HS-27A (cell line): ENCODE measurements at regions not wholly inside any gene's neighbourhood (a gene's known extent, or its start where the extent isn't known, plus 50 kb on each side); places are given as distances from the start of the nearest gene placed in this dataset.

ENCODE experiments used
- DNase-seq: peaks from one replicate; pipeline ENCODE4 v3.0.0-alpha.2; 2012; ENCODE audit warnings: low read depth, missing footprints

DNA sequence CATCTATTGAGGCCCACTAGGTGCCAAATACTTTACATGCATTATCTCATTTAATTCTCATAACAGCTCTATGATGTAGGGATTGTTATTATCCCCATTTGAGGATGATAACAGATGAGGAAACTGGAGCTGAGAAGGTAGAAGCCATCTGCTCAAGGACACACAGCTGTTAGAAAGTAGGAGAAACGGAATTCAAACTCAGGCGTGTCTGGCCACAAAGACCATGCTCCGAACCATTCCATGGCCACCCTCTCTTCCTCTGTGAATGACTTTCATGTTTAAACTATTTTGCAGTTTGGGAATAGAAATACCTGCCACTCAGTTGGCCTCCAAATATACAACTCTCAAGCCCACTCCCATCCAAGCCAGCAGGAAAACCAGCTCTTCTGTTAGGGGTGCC, 87.6 kb upstream of the ANKRD55 start:
- no peak for DNase-seq

DNA sequence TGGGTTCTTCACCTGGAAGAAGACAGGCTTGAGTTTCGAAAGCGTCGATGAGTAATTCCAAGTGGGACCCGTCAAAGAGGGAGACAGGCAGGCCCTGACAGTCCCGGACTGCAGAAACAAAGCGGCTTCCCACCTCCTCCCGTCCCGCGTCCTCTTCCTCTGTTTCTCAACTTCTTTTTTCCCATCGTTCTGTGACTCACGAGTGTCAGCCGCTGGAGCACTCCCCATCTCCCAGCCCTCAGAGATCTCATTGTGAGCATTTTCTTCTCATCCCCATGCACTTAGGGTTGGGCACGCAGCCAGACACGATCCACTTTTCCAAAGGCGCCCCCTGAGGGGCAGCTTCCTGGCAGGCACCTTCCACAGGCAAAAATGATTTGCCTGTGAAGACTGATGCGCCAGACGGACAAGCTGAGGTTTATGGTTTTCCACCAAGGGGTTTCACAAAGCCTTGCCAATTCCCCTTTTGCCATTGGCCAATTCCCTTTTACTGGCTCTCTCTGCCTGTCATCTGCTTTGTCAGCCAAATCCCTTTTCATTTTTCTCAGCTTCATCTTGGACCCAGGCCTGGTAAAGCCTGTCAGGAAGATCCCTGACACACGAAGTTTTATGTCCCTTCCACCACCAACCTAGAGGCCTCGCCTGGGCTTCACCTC, 86.5 kb upstream of the ANKRD55 start:
- DNase-seq = no peak

DNA sequence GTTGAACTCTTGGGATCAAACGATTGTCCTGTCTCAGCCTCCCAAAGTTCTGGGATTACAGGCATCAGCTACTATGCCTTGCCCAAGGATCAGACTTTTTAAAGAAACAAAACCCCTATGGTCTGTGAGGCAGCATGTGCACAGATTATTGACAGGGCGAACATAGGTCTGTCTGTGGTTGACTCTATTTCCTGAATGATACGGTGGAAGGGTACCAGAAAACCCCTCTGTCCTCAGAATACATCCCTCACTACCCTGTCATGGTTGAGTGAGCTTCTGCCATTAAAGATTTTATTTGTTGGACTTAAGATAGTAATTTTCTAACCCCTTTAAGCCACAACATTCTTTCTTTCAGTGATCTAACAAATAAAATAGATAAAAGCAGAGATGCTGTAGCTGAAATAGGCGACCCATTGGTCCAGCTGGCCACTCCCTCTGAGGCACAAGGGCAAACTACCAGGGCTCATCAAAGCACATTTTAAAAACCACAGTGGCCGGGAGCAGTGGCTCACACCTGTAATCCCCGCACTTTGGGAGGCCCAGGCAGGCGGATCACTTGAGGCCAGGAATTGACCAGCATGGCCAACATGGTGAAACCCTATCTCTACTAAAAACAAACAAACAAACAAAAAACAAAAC, 84.9 kb upstream of the ANKRD55 start:
- DNase-seq = no peak

DNA sequence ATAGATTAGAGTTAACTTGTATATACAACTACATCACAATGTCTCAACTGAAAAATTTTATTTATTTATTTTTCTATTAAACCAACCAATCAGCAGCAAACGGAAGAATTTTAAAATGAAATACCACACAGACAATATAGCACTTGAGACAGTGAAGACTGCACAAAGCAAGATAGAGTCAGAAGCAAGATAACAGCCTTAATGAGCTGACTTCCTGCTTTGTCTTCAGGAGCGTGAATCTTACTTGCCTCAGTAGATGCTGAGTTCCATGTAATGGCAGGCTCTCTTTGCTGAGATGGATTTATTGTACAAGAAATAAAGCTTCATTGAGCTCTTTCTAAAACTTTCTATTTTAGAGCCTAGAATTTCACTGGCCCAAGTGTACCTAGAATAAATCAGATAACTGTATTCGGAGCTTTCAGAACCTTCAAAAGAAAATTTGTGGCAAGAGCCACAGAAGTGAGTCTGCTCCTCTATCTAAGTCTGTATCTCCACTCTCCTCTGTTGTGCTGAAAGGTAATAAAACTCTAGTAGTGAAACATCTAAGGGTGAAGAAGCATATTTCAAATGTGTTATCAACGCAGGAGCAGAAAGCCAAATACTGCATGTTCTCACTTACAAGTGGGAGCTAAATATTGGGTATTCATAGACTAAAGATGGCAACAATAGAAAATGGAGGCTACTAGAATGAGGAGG, 83.3 kb upstream of the ANKRD55 start:
- DNase-seq = no peak

DNA sequence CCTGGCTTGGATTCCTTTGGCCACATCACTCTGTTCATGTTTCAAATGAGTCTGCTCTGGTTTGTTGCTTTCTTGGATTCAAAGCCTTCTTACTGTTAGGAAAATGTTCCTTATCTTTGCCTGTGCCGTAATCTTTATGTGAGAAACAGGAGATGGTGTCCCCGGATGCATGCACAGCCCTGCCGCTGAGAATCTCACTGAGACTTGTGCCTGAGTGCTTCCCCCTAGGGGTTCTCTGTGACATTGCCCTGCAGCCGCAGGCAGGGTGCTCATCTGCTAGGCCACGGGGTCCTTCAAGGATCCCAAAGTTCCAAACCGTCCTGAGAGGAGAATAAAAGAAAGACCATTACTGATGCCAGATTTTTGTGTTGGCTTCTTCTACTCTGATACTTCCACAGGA, 81.4 kb upstream of the ANKRD55 start:
- DNase-seq = no peak

GRCh38 chr5:56313596-56313995, 80.5 kb upstream of the ANKRD55 start:
- no peak for DNase-seq

DNA sequence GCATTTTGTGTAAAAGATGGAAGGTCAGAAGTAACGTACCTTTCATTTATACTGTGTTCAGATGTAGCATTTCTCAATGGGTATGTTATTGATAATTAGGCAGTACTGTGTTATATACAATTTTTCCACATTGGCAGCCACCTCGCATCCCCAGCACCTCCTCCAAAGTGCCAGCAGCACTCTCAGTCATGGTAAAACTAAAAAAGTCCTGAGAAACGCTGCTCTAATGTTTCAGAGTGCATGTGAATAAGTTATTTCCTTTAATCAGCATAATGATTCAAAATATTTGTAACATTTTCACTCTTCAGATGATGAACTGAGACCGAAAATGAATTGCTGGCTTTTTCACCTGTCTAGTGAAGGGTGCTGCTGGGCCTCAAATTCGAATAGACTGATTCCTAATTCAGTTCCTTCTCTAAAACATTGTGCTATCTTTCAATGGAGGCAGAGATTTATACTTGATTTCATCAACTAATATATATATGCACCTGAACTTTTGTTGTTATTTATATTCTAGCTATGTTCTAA, 79.9 kb upstream of the ANKRD55 start:
- no peak for DNase-seq

GRCh38 chr5:56311306-56311905, 78.3 kb upstream of the ANKRD55 start:
- DNase-seq = no peak

DNA sequence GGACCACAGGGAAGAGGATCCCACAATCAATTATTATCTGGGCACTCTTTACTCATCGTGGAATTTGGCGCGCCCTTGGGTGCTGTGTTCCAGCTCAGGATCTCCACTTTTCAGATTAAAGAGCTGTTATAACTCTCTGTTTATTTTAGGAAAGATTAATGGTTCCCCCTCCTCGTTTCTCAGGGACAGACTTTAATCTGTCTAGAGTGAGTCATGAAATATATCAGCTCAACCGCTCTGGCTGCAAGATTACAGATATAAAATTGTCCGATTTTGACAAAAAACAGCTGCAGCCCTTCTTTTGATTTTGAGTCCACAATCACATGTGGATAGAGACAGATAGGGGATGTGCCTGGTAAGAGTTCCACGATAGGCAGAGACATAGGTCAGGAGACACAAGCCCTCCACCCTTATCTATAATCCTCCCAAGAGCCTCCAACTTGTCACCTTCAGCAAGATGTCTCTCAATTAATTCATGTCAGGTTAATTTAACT, 77.6 kb upstream of the ANKRD55 start:
- DNase-seq = no peak

DNA sequence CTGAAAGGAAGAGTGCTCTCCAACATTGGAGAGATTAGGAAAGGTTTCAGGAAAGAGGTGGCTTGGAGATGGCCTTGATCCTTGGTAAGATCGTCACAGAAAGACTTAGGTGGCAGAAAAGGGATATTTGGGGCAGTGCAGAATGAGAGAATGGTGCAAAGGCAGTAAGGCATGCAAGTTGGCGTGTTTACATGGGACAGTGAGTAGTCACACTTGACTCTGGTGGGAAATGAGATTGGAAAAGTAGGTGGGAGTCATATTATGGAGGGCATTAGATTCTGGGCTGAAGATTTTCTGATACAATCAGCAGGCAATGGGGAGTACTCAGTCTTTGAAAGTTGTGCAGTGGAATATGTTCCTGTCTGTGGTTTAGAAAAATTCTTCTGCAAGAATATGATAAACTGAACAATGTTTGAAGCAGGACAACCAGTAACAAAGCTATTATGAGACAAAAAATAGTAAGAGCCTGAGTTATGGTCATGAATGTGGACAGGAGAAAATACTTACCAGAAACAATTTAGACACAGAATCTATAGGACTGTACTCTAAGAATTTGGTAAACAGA, 76.2 kb upstream of the ANKRD55 start:
- DNase-seq = no peak

DNA sequence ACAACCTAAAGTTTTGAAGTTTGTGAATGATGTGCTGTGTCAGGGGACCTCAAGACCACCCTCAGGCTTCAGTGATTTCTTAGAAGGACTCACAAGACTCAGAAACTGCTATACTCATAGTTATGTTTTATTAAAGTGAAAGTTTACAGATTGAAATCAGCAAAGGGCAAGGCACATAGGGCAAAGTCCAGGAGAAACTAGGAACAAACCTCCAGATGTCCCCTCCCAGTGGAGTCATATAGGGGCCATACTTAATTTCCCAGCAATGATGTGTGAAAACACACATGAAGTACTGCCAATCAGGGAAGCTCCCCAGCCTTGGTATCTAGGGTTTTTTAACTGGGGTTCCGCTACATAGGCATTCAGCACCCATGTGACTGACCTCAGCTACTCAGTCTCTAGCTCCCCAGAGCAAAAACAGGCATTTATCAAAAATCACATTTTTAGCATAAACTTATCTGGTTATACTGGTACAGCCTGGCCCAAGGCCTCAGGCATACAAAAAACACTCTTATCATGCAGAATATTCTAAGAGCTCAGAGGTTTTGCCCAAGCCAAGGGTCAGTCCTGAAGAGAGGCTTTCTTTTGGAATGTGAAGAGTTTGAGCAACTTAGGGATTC, 74.7 kb upstream of the ANKRD55 start:
- no peak for DNase-seq

DNA sequence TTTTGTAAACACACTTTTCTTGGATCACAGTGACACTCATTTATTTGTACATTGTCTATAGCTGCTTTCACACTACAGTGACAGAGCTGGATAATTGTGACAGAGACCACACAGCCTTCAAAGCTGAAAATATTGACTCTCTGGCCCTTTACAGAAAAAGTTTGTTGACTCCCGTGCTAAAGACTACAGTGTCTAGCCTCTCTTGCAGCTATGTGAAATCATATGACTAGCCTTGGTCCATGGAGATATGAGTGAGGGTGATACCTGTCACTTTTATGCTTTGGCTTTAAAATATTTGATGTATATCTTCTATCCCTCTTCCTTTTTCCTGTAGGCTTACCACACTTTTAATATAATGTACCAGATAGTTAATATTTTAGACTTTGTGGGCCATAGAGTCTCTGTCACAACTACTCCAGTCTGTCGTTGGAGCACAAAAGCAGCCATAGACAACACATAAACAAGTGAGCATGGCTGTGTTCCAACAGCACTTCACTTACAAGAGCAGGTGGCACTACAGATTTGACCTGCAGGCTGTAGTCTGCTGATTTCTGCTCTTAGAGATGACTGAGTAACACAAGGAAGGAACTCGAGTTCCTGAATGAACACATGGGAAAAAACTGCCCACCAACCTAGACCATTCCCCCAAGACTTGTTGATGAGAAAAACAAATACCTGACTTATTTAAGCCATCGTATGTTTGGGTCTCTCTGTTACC, 73.5 kb upstream of the ANKRD55 start:
- no peak for DNase-seq

DNA sequence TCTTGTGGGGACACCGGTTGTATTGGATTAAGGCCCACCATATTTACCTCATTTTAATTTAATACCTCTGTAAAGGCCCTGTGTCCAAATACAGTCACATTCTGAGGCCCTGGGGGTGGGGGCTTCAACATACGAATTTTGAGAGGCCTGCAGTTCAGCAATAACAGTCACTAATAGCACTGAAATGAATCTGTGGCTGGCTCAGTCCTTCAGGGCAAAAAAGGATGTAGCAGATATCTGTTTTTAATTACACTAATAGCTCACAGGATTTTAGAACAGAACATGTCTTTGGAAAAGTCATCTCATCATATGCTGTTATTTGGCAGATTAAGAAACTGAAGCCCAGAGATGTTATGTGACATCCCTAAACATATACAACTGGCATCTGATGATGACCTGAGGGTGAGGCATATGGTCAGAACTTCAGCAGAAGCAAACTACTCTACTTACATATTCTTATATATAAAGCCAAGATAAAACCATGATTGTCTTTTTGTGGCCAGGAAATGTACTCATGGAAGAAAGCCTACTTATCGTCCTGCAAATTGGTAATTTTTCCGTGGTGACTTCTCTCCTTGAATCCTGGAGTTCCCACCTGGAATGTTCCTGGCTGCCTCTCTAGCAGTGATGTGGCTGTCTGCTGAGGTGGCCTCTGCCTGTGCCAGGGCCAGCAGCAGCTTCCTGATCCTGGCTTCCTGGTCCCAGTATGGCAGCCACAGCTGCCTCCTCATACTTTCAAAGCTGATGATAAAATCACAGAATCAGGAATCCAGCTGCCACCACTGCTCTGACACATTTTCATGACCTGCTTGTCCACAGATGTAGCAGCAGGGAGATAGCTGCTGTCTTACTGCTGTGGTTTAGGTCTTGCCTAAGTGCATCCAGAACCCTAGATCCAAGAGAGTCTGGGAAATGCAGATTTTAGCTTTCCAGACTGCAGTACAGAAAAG, 72.1 kb upstream of the ANKRD55 start:
- no peak for DNase-seq

DNA sequence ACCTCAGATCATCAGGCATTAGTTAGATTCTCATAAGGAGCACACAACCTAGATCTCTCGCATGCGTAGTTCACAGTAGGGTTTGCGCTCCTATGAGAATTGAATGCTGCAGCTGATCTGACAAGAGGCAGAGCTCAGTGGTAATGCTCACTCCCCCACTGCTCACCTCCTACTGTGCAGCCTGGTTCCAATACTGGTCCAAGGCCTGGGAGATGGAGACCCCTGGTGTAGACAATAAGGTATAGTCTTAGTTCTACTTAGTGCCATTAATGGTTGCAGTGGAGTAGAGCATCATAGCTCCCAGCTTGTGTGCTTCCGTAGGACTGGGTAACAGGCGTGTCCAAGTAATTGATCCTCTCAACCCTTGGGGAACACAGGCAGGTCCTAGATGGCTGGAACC, 70.4 kb upstream of the ANKRD55 start:
- DNase-seq = no peak

DNA sequence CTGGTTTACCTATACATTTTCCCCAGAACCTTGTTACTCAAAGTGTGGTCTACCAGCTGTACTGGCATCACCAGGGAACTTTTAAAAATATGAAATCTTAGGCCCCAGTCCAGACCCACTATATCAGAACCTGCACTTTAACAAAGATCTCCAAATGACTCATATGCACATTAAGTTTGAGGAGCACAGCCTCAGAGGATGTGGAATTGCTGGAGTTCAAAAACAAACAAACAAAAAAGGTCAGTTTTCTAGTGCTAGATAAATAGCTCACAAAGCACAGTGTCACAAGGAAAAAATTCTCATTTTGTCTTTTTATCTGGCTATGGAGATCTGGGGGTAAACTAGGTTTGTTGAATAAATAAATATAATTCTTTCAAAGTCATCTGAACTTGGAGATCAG, 68.9 kb upstream of the ANKRD55 start:
- no peak for DNase-seq

DNA sequence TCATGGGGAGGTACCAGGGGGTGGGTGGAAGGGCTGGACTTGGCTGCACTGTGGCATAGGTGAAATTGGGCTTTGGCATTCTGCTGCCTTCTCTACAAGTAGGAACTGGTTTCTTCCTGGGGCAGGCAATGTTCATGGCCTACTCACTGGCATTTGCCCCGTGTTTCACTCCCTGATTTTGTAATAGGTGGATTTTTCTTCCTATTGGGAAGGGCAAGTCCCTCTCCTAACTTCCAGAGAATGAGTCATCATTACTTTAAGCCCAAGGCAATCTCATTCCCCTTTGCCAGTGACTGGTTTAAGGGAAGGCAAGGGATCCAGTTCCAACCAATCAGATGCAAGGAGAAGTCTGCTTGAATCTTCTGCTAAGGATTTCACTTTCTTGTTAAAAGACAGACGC, 67.9 kb upstream of the ANKRD55 start:
- no peak for DNase-seq

- no peak for DNase-seq
Observed at GRCh38 chr5:56299212-56299611, 66.1 kb upstream of the ANKRD55 start.

DNA sequence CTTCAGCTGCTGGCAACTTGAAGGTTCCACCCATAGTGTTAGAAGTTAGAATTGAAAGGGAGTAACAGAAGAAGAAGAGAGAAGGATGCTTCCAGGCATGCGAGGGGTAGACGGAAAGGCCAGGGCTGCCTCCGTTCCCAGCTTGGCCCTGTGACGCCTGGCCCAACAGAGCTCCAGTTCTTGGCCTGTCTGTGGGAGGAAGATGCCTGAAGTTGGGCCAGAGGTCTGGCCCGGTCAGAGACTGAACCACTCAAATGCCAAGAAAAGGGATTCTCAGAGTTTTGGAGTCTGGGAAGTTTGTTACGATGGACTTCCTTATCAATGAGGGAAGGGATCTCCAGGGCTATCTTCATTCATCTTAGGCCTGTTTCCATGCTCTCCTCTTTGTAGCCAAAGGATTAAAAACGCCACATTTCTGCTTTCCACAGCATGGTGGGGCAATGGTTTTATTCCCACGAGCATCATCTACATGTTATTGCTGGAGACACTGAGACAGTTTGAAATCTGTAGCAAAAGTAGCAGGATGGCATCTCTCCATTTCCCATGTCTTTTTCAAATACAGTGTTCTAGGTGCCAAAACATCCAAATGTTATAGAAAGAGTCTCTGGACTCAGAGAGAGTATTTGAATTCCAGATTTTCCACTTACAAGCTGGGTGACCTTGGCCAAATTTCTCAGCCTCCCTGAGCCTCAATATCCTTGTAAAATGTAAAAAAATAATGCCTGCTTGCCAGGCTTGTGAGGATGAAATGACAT, 65.4 kb upstream of the ANKRD55 start:
- DNase-seq = no peak

DNA sequence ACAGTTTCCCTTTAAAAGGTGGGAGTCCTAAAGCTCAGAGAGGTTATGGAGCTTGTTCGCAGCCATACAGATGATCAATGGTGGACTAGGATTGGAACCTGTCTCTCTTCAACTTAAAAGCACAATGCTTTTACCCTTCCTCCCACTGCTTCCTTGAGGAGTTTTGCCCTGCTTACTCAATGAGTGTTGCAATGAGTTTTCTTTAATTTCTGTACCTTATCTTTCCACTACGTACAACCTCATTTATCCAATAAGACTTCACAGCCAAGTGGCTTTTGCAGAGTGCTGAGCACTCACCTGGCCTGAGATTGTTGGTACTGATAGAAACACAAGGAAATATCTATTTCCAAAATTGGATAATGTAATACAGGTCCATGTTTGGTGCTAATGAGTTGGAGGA, 64.7 kb upstream of the ANKRD55 start:
- no peak for DNase-seq
